Retina (tissue), 1 donor: ENCODE measurements at regions not wholly inside any gene's neighbourhood (a gene's known extent, or its start where the extent isn't known, plus 50 kb on each side); places are given as distances from the start of the nearest gene placed in this dataset.

ENCODE experiments used
- DNase-seq: peaks from one replicate; pipeline ENCODE4 v3.0.0-alpha.2; 2016

DNA sequence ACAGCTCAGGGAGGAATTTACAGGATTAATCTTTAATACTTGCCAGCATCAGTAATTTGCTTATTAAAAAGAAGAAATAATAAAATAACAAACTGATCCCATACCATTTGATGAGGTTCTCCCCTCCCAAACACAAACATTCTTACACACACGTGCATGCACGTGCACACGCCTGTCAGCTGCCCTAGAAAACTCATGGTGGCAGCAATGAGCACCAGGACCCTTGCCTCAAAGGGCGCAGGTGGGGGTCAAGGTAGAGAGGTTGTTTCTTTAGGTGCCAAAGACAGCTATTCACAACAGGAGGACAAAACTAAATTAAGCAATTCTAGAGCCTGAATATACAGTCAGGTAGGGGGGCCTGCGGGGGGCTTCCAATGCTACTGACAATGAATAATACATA lies 219.3 kb downstream of the BUD13 start:
- no peak for DNase-seq

DNA sequence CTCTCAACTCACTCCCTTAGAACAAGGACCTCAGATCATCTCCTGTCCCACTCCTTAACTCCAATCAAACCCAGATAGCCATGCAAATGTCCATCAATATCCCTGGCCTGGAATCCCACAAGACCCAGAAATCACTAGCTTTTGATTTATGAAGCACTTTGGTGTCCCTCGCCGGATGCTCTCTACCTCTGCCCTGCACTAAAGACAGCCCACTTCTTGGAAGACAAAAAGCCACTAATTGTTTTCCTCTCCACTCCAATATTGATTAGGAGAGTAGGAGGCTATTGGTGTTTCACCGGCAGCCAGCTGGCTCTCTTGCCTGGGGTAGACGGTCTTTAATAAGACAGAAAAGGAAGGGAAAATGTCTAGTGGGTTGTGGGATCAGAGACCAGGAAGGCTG lies 221.2 kb downstream of the BUD13 start:
- DNase-seq = no peak

- no peak for DNase-seq
Observed at GRCh38 chr11:116548256-116548655, 224.5 kb downstream of the BUD13 start.

- no peak for DNase-seq
Observed at GRCh38 chr11:116547571-116547970, 225.2 kb downstream of the BUD13 start.

DNA sequence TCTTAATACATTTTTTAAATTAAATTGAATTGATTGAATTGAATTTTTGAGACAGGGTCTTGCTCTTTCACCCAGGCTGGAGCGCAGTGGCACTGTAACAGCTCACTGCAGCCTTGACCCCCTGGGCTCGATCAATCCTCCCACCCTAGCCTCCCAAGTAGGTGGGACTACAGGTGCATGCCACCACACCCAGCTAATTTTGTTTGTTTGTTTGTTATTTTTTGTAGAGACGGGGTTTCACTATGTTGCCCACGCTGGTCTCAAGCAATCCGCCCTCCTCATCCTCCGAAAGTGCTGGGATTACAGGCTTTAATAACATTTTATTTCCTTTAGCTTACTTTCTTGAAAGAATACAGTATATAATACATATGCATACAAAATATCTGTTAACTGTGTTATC lies 226.9 kb downstream of the BUD13 start:
- no peak for DNase-seq

DNA sequence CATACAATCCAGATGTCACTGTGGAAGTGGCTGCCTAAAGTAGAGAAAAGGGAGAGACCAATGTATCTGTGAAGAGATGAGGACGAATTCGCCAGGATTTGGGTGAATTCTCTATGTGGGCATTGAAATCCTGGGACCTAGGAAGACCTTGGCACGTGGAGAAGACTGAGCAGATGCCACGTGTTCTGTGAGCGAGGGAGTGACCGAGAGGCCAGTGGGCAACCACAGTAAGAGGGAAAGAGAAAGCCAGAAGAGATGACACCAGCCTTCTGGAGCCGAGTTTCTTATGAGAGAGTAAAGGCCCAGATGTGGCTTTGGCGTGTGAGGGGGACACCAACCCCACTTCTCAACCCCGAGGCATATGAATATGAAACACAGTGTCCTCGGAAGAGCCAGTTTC lies 228.1 kb downstream of the BUD13 start:
- no peak for DNase-seq

GRCh38 chr11:116543911-116544475 lies 228.8 kb downstream of the BUD13 start:
- DNase-seq = no peak

GRCh38 chr11:116543099-116543498 lies 229.7 kb downstream of the BUD13 start:
- no peak for DNase-seq

- DNase-seq = no peak
Observed at GRCh38 chr11:116542406-116542805, 230.4 kb downstream of the BUD13 start.

- no peak for DNase-seq
Observed at GRCh38 chr11:116541460-116541859, 231.3 kb downstream of the BUD13 start.

DNA sequence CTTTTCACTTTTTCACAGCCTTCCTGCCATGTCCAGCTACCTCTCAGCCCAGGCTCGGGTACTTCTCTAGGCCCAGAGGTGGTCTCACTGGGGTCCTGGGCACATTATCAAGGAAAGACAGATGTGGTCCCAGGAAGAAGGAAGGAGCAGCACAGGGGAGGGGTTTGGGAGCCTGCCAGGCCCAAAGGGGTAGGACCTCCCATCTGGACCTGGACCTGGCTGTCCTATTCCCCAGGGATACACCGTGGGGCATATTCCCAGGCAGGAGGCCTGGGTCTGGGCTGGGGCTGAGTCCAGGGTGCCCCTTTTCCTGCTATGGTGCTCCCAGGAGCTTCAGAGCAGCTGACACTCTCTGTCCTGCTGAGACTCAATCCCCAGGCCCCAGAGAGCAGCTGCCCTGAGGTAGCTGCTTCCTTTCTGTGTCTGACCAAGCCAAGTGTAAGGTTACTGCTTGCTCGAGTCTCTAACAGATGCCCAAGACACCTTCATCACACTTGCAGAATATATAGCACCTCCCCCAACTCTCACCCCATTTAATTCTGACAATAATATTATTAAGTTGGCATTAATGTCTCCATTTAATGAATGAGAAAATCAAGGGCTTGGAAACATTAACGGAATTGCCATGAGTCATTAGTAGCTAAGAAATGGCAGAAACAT lies 232.0 kb downstream of the BUD13 start:
- no peak for DNase-seq

GRCh38 chr11:116539836-116540418 lies 232.9 kb downstream of the BUD13 start:
- DNase-seq = no peak

DNA sequence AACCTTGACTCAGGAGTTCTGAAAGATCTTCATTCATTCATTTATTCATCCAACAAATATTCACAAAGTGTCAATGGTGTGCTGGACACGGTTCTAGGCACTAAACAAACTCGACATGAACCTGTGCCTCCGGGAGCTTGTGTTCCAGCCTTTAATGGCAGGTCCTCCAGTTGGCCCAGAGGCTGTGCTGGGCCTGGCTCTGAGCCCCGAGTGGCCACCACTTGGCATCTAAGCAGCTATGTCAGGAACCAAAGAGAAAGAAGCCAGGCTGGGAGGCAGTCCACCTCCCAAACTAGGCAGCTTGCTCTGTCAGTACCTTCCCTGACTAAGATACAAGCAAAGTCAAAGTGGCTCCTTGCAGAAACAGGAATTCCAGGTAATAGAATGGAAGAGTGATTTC lies 233.6 kb downstream of the BUD13 start:
- no peak for DNase-seq

- no peak for DNase-seq
Observed at GRCh38 chr11:116538677-116539076, 234.1 kb downstream of the BUD13 start.

GRCh38 chr11:116537709-116538108 lies 235.1 kb downstream of the BUD13 start:
- DNase-seq = no peak

DNA sequence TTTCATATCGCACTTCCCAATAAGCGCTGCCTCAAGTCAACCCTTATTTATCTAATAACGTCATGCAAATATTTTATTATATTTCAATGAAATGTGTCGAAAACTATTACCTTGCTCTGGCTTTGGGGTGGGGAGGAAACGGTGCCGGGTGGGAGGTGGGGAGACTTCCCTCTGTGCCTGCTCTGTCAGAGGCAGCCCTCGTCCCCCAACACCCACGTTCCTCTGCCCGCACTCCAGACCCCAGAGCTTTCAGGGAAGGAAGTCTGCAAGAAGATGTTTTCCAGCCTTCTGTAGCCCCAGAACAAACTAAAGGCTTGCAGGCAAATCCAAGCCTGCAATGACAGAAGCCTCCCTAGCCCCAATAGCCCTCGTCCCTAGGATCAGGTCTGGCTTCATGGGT lies 235.7 kb downstream of the BUD13 start:
- DNase-seq = no peak

GRCh38 chr11:116536416-116536815 lies 236.4 kb downstream of the BUD13 start:
- DNase-seq = peak; percentile 49

DNA sequence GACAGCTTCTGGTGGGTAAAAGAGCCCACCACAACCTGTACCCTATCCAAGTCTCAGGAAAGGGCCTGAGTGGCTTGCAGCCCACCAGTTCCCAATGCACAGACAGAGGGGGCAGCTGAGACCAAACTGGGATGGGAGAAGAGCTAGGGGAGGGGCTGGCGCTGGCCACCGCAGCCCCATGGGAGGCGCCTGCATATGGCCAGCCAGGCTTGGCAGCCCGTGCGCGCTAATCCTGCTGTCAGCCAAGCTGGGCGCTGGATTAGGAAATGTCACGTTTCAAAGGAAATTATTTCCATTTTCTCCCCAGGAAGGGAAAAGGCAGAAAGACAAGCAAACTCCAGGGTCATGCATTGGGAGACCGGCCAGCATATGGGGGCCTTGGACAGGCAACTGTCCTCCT lies 236.8 kb downstream of the BUD13 start:
- DNase-seq = peak; percentile 60

GRCh38 chr11:116535120-116535519 lies 237.7 kb downstream of the BUD13 start:
- no peak for DNase-seq

DNA sequence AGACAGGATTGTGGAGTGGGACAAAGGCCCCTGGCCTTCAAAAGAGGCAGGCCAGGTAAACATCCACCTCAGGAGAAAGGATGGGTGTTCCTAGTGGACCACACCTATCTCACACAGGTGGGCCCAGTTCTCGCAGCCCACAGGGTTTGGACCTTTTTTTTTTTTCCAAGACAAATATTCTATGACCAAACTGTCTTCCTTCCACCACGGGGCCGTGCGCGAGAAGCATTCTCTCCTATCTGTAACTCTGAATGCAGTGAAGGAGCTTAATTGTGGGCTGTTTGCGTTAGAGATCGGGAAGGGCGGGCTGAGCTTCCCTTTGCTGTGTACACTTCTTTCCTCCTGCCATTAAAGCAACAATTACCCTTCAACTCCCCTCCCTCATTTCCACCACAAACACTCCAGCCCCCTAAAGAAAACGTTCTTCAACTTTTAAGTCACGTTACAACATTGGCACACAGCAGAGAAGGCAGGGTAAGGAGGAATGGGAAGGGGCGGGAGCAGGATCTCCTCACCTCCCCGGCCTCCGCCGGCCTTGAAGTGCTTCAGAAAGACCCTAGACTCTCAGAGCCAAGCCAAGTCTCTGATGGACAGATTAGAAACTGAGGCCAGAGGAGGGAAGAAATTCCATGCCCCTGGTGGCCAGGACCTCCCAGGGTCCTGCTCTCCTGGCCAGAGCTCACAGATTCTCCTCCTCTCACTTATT lies 238.4 kb downstream of the BUD13 start:
- no peak for DNase-seq

DNA sequence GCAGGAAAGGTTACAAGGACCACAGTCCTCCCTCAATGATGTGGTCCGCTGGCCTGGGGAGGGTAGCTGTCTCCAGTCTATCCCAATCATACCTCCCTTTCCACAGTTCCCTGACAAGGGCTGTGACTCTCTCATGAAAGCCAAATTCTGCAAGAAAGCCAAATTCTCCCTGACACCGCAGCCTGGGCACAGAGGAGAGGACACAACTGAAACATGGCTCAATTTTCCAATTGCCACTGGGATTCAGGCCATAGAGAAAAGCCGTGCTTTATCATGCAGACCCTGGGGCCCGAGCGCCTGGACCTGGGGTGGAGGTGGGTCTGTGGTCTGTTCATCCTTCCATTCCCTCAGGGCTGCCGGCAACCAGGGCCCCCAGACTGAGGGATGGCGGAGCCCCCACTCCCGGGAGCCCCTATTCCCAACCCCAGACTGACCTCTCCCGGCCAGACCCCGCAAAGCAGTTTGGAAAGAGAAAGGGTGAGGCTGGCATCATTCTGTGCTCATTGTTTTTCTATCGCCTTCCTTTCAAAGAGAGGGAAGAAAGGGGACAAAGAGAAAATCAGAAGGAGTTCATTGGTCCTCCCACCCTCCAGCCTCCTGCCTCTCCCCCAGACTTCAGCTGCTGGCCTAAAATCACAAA lies 239.5 kb downstream of the BUD13 start:
- DNase-seq = peak; percentile 59

DNA sequence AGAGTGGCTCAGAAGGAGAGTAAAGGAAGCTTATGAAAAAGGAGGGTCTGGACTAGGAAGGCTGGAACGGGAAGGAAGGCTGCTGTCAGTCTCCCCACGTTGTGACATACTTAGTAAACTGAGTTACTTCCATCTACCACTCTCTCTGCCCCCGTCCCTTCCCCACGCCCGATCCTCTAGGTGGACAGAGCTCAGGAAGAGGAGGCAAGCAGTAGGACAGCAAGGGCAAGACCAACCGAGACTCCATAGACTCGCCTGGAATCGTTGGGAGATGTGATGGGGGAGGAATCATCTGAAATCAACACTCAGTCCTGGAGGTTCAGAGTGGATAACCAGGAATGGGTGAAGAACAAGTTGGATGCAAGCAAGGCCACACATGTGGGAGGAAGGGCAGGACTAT lies 240.7 kb downstream of the BUD13 start:
- no peak for DNase-seq

DNA sequence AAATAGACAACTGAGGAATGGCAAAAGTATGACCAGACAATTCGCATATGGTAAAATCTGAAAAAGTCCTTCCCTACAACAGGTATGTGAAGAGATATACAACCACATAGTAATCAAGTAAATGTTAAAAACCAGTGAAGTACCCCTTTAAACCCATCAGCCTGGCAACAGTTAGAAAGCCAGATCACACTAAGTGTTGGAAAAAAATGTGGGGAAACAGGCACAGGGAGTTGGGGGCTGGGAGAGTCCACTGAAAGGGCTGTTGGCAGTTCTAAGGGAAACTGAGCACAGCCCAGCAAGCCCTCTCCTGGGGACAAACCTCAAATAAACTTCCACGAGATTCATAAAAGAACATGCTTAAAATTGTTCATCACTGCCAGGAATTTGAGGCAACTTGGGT lies 242.1 kb downstream of the BUD13 start:
- no peak for DNase-seq

DNA sequence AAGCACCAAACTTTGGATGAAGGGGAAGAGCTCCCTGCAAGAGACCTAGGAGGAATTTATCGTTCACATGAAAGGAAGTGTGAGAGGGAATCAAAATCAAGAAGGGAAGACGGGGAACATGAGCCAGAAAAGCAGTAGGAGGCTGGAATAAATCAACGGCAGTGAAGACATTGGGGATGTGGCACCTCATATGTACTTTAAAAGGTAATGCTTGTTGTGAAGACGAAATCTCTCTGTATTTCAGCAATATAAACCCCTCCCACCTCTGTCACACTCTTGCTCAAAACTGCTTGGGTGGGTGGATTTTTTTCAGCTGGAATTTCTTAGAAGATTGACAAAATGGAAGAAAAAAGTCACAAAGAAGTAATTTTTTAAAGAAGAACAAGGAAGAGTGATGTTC lies 243.5 kb downstream of the BUD13 start:
- DNase-seq = no peak
